ENCODE measurements at regions not wholly inside any gene's neighbourhood (a gene's known extent, or its start where the extent isn't known, plus 50 kb on each side); places are given as distances from the start of the nearest gene placed in this dataset.

GRCh38 chr16:87085441-87085840 is 231.8 kb downstream of the C16orf95 start:
- ChIA-PET CTCF (no interaction called here), POLR2A (no interaction called here)

GRCh38 chr16:87086156-87086555 is 231.0 kb downstream of the C16orf95 start:
- CTCF ChIA-PET: no interaction called here
- POLR2A ChIA-PET: no interaction called here

DNA sequence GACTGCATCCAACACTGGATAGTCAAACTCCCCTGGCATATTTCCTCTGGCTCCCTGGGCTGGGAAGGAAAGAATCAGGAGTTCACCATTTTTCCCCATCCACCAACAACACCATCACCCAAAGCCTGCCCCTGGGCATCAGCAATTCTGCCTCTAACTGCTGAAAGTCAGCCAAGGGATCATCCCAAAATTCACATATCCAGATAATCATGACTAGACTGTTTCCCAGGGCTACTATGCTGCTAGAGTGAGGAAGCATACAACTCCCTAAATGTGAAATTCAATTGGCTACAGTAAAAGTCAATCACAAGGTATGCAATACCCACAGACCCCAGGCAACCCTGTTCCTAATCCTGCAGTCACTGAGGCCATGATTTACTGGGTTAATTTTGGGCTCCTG is 230.6 kb downstream of the C16orf95 start:
- ChIA-PET POLR2A (no interaction called here), CTCF (no interaction called here)

DNA sequence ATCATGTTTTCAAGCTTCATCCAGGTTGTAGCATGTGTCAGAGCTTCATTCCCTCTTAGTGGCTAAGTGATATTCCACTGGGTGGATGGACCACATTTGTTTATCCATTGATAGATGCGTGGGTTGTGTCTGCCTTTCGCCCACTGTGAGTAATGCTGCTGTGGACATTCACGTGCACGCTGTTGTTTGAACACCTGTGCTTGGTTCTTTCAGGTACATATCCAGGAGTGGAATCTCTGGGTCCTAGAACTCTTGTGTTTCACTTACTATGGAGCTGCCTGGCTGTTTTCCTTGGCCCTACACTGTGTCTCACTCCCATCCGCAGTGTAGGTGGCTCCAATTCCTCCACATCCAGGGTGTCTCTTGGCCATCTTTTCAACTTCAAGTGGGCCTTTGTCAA is 224.2 kb downstream of the C16orf95 start:
- POLR2A ChIA-PET: no interaction called here
- CTCF ChIA-PET: no interaction called here

DNA sequence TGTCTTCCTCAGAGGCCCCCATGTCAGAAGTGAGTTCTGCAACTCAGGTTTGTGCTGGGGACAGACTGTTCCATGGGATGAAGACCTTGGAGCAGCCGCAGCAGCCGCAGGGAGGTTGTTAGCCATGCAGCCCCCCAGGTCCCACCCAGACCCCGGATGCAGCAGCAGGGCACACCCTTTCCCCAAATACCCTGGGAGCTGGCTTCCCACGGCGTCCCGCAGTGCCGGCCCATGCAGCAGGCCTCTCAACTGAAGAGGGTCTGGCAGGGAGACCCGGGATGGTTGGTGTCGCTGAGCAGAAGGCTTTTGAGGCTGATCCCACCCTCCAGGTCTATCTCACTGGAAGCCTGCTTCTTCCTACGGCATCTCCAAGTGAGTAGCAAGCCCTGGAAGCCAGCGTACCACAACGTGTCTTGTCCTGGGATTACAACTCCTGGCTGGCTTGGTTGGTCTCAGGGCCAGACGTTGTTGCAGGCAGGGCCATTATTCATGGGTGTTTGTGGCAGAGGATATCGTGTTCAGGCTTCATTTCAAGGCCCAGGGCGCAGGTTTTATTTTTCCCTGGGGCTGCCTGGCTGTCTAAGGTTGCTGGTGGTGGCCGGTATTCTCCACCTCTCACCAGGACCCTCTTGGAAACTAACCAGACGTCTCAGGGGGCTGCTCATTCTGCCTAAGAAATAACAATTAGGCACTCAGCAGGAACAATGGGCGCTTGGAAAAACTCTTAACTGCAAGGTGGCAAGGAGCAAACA is 223.2 kb downstream of the C16orf95 start:
- ChIA-PET CTCF (no interaction called here), POLR2A (no interaction called here)

GRCh38 chr16:87094556-87094865 is 222.7 kb downstream of the C16orf95 start:
- ChIA-PET CTCF (no interaction called here), POLR2A (no interaction called here)

GRCh38 chr16:87095271-87095670 is 221.9 kb downstream of the C16orf95 start:
- ChIA-PET POLR2A (no interaction called here), CTCF (no interaction called here)

GRCh38 chr16:87096746-87097333 is 220.4 kb downstream of the C16orf95 start:
- CTCF ChIA-PET: no interaction called here
- POLR2A ChIA-PET: no interaction called here

DNA sequence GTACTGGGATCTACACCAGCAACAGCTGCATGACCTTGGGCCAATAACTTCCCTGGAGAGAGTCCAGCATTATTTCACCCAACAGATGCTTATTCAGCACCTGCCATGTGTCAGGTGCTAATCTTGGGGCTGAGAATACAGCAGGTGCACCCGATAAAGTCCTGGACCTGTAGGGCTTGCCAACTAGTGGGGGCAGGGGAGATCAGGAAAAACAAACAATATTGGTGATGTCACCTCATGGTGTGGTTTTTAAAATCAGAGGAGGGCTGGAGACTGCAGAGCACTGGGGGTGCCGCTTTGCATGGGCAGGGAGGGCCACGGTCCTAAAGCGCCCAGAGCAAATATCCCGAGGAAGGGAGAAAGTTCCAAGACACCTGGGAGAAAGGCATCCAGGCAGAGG is 218.8 kb downstream of the C16orf95 start:
- POLR2A ChIA-PET: no interaction called here
- CTCF ChIA-PET: no interaction called here

DNA sequence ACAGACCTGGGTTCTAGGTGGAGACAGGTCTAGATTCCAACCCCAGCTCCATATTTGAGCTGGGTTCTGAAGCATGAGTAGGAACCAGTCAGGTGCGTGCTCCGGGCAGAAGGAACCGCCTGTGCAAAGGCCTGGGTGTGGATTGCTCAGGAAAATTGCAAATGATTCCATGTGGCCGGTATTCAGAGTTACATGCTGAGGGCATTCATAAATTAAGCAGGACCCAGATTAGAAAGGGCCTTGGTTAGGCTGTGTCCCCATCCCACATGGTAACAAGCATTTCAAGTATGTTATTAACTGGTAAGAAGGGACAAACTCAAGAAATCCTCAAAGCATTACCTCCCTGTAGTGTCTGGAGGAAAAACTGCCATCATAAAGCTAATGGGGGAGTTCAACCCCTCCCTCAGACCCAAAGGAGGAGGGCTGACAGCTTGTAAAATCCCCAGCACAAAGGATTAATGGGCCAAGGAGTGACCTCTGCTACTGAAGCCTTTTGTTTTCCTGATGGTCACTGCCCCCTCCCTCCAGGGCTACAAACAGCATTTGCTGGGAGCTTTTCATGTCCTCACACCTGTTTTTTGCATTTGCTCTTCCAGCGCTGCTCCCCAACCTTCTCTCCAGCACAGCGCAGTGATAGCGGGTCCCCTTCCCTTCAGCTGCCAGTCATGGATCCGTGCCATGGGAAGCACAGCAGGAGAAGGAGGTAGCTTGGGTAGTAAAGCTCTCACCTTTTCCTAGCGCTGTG is 218.0 kb downstream of the C16orf95 start:
- CTCF ChIA-PET: no interaction called here
- POLR2A ChIA-PET: no interaction called here

DNA sequence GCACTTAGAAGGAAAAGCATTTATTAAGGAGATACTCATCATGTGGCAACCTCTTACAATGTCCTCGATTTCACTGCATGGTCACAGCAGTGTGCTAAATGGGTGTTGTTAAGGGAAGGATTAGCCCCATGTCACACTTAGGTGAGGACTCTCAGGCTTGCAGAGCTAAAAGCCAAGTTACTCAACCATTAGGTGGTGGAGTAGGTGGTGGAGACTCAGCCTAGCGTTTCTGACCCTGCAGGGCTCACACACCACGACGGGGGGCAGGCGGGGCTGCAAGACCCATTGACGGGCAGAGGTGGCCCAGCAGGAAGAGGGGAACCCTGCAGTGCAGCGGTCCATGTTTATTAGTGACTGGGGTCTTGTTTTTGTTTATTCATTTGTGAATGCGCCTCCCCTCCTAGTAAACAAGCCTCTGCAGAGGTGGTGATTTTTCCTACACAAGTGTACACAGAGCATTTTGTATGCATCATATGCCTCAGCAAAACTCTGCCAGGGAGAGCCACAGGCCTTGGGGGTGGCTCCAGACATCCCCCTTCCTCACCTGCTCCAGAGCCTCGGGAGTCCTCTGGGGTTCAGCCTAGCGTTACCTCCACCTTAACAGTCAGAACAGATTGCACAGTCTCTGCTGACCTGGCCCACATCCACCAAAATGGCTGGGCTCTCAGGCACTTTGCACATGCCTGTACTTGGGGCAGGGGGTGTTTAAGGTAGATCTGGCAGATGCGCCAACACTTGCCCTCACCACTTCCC is 216.7 kb downstream of the C16orf95 start:
- ChIA-PET CTCF (no interaction called here), POLR2A (no interaction called here)

DNA sequence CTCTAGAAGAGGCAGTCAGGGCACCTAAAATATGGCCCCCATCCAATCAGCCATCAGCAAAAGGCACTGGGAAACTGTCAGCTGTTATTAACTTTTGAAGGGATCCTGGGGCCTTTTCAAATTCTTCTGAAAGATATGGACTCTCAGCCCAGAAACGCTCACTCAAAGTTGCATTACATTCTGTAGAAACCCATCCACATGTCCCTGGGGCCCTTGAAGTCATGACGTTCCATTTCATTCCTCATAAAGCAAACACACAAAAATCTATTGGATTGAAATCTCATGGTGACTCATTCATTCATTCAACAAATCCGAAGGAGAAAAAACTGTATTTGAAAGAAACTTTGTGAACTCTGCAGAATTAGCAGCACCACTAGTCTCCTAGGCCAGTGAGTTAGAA is 215.3 kb downstream of the C16orf95 start:
- ChIA-PET POLR2A (no interaction called here), CTCF (no interaction called here)

DNA sequence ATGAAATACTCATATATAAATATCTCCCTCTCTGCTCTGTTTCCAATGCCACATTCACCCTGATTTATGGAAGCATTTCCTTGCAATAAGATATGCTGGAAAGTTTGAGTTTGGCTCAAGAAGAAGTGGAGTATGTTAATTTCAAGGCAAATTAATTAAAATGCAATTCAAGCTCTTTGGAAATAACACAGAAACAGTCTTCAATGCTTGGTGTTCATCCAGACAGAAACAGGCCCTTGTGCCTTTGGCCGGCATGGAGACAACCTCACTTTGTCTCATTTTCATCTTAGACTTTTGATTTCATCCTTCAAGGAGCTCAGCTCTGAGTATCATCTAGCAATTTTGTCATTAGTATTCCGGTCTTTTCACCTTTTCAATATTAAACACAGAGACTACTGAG is 210.0 kb downstream of the C16orf95 start:
- POLR2A ChIA-PET: no interaction called here
- CTCF ChIA-PET: no interaction called here

- ChIA-PET POLR2A (no interaction called here), CTCF (no interaction called here)
Observed at GRCh38 chr16:87108278-87108677, 208.9 kb downstream of the C16orf95 start.

DNA sequence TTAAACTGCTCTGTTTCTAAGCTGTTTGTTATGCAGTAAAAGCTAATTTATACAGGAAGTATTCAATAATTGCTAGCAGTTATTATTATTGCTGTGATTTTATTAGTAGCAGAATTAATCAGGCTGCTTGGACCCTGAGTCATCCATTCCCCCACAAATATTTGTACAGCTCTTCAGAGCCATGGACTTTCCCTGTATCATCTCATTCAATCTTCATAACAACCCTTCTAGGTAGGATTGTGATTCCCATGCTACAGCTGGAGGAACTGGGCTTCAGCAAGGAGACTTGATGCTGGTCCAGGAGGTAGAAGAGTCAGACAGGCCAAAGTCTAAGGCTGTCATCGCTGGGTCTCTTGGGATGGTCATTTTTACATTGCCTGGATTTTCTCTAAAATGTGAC is 208.3 kb downstream of the C16orf95 start:
- POLR2A ChIA-PET: no interaction called here
- CTCF ChIA-PET: no interaction called here

DNA sequence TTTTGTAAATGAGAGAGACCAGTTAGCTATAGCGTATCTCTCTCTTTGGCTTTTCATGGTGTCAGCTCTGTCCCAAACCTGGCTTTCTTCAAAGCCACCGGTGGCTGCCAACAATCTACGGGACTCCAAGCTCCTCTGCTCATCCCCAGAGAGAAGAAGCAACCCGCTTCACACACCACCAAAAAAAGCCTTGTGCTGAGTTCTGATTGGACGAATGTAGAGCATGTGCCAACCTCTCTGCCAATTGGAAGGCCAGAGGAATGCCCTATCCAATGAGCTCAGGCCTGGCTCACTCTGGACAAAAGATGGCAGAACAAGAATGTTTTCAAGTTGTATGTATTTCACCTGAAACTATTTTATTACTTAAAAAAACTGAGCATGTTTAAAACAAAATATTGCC is 202.4 kb downstream of the C16orf95 start:
- CTCF ChIA-PET: no interaction called here
- POLR2A ChIA-PET: no interaction called here

DNA sequence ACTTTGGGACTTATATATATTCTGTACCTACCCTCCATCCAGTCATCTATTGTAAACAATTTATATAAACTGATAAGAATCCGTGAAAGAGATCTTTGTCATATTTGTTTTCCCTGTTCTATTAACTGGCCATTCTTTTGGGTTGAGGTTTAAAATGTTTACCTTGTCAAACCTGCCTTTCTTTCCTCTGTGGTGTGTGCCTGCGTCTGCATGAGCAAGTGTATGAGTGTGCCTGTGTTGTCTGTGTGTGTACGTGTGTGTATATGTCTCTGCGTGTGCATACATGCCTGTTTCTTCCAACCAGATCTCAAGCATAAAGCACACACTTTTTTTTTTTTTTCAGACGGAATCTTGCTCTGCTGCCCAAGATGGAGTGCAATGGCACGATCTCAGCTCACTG is 201.5 kb downstream of the C16orf95 start:
- ChIA-PET CTCF (no interaction called here), POLR2A (no interaction called here)

GRCh38 chr16:87117936-87118335 is 199.3 kb downstream of the C16orf95 start:
- POLR2A ChIA-PET: no interaction called here
- CTCF ChIA-PET: no interaction called here

DNA sequence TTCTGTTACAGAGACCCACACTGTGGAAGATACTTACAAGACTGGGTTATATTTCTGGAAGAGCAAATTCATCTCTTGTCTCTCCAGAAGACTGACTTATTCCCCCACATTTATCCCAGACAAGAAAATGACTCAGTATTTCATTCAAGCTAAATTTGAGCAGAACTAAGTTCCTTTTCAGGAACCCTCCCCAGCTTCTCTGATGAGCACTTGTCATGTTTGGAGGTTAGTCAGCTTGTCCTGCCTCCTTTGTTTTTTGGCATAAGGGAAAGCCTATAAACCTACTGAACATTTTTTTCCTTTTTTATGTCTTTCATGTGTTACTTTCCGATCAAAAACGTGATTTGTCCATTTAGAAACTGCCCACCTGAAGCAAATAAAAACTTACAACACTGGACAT is 198.0 kb downstream of the C16orf95 start:
- ChIA-PET POLR2A (no interaction called here), CTCF (no interaction called here)

GRCh38 chr16:87119748-87120147 is 197.4 kb downstream of the C16orf95 start:
- CTCF ChIA-PET: no interaction called here
- POLR2A ChIA-PET: no interaction called here

DNA sequence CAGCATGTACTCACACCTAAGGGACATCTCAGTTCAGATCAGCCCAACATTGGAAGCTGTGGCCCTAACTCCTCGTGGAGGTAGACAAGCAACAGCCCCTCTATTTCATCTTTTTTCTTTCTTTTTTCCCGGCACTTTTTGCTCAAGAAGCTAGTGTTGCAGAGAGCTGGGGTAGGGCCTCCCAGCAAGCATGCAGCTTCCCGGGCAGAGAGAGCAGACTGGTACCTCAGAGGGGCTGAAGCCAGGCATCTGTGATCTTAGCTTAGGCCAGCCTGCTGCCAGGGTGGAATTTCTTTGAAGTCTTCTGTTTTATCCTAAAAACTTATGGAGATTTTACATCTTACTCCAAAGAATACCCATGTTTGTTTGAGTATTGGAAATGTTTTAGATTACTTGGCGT is 195.4 kb downstream of the C16orf95 start:
- ChIA-PET POLR2A (no interaction called here), CTCF (no interaction called here)
